AG08396 (cell line): ENCODE measurements at regions not wholly inside any gene's neighbourhood (a gene's known extent, or its start where the extent isn't known, plus 50 kb on each side); places are given as distances from the start of the nearest gene placed in this dataset.

Experiments
- DNase-seq: peaks from one replicate; pipeline ENCODE4 v3.0.0; 2012; ENCODE audit warnings: low spot score, mixed read lengths

DNA sequence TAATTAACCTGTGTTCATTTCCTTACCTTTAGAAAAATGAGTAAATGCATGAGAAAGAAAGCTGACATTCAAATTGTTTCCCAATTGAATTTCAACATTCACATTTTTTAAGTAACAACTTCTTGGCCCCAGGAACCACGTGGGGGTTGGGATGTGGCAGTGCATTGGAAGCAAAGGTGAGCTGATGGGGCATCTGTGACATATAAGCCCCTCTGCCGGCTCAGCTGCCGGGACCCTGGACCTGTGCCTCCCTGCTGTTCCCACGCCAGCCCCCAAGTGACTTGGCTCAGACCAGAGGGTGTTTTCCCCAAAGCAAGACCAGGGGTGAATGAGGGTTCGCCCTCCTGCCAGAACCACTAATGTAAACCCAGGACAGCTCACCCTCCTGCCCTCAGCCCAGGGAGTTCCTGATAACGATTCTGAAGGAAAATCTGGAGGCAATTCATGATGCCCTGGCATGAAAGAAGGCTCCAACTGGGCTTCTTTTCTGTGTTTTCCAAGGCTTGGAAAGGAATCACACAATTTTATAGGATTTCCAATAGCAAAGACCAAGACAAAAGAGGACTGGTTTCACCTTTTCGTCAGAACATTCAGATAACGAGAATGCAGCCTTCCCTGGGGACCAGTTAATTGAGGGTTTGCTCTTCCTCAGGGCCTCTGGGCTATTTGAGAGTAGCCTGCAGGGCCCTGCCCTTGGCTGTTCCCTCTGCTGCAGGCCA is 193.2 kb upstream of the TWIST2 start:
- no peak for DNase-seq

DNA sequence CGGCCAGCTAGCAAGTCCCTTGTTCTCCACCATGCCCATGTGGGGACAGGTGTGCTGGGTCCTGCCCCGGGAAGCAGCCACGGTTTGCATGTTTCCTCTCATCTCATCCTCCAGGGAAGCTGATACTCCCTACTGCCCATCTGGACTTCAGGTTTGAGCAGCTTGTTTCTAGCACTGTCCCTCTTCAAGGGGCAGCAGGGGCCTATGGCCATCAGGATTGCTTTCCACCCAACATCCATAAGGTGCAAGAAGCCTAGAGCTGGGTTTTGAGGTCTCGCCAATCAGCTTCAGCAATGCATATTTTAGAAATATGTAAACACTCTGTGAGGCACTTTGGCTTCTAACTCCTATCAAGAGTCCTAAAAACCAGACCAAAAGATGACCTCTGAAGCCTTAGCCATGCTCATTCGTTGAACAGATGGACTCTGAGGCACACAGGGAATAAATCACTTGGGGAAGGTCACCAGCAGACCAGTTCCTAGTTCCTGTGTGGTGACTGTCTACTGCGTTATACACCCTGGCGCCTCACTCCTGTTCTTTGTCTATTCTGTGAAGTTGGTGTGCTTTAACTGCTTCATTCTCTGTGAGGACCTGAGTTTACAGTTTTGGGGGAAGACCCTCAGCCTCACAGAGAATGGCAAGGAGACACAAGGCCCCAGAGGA is 192.6 kb upstream of the TWIST2 start:
- DNase-seq, result no peak

DNA sequence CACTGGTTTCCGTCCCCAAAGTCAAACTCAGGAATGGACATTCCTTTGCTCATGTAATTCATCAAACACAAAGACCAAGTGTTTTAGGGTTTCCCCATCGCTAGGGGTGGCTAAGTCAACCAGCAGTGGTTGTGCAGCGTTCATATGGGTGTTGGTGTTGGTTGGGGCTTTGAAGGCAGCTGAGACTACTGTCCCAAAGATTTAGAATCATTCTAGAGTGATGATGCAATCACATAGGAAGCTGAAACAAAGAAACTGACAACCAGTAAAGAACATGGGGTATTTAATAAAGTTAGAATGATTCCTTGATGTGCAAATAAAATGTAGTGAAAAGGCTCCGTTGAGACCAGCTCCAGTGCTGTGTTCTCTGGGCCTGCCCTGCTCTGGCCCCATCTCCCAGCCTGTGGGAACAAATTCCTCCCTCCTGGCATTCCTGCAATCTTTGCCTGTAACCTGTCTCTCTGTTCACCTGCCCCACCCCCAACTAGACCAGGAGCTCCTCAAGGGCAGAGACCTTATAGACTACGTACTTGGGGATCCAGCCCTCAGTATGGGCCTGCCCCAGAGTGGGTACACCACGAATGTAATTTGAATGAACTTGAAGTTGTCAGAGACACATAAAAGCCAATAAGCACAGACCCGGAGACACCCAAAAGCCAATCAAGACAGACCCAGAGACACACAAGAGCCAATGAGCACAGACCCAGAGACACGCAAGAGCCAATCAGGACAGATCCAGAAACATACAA is 191.7 kb upstream of the TWIST2 start:
- DNase-seq, result no peak

- no peak for DNase-seq
Measured at GRCh38 chr2:238657132-238658053, 190.5 kb upstream of the TWIST2 start.

DNA sequence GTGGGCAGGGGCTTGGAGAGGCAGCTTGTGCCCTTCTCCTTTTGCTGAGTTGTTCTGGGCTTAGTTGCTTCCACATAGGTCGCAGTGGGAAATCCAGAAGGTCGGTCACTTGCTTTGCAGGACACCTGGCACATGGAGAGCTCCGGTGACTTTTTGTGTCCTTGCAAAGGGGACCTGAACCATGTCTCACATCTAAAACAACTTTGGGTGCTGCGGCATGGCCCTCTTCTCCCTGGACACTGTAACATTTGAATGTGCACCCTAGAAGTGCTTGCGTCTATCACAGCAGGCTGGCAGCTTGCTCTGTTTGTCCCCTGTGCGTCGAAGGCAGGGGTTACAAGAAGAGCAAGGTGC is 189.9 kb upstream of the TWIST2 start:
- DNase-seq, result no peak

GRCh38 chr2:238658820-238659219 is 189.1 kb upstream of the TWIST2 start:
- DNase-seq, result no peak

GRCh38 chr2:238659231-238659630 is 188.7 kb upstream of the TWIST2 start:
- DNase-seq, result no peak

DNA sequence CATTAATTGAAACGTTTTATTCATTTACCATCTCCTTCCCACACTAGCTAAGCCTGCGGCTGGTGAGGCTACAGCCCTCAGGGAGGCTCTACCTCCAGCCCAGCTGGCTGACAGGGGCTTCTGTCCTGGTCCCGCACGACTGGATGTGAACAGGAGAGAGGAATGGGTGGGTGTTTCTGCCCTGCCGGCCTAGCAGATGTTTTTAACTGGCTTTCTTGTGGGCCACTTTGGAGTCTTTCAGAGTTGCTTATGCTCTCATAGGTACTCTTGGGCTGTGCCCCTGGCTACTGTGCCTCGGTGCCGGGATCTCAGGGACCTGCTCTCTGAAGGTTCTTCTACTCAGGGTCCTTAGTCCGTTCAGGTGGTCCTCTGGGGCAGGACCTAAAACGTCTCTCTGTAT is 184.3 kb upstream of the TWIST2 start:
- no peak for DNase-seq

- DNase-seq, result no peak
Measured at GRCh38 chr2:238665919-238666318, 182.0 kb upstream of the TWIST2 start.

DNA sequence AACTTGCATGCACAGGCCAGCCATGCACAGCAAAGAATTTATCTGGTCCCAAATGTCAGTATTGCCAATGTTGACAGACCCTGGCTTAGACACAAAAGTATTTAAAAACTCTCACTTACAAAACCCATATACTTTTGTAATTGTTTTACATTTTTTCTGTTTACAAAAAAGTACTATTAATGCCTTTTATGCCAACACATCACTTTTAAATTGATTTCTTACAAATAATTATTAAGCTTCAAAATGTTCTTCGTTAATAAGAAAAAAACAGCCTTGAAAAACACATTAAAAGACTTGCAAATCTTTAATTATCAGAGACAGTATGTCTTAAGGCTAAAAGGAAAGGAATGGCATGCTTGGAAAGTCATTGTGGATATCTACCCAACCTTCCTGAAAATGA is 181.3 kb upstream of the TWIST2 start:
- DNase-seq, result no peak

DNA sequence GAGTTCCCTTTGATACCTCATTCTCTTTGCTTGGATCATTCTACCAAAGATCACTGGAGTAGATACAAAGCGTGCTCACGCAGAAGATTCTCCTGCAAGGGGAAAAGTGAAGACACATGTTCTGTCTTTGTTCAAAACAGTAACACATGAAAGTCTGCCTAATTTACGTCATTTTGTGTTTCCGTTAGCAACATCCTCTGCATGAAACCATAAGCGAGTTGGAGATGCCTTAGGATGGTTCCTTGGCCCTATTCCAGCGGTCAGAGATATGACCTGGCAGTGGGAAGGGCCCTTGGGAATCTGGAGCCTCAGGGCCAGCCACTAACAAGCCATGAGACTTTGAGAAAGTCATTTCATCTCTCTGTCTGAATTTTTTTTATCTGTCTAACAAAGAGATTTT is 180.9 kb upstream of the TWIST2 start:
- no peak for DNase-seq

DNA sequence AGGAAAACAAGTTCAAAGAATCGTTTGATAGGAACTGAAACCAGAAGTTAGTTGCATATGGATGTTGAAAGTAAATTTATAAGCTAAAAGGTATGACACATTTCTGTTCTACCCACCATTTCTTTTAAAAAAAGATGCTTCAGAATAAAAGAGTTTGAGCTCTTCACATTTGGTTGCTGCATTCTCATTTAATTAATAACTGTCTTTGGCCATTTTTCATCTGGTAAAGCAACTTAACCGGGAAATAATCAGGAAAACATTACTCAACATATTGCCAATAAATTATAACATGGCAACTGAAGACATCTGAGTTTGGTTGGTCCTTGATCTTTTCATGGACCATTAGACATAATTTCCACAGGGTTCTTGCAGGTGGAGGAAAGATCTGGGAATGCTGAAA is 180.2 kb upstream of the TWIST2 start:
- DNase-seq, result no peak

DNA sequence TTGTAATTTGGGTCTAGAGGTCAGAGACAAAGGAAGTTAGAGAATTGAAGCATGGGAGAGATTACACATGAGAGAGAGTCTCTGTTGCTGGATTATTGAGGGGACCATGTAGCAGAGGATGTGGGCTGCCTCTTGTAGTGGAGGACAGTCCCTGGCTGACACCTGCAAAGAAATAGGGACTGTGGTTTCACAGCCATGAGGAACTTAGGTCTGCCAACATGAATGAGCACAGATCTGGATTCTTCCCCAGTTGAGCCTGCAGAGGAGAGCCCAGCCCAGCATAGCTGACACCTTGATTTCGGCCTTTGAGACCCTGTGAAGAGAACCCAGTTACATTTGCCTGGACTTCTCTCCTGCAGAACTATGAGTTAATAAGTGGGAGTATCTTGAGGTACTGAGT is 179.5 kb upstream of the TWIST2 start:
- no peak for DNase-seq

DNA sequence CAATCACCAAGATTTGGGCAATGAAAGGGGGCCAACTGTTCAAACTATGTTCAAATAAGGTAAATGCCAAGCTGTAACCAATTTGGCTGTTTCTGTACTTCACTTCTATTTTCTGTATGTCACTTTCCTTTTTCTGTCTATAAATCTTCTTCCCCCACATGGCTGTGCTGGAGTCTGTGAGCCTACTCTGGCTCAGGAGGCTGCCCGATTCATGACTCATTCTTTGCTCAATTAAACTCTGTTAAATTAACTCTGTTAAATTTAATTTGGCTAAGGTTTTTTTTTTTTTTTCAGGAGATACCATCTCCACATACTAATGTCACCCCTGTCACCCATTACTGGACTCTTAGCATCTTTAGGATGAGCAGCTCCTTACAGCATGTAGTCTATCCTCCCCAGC is 178.8 kb upstream of the TWIST2 start:
- no peak for DNase-seq

- no peak for DNase-seq
Measured at GRCh38 chr2:238669581-238670080, 178.3 kb upstream of the TWIST2 start.

GRCh38 chr2:238670111-238670585 is 177.7 kb upstream of the TWIST2 start:
- DNase-seq, result no peak

DNA sequence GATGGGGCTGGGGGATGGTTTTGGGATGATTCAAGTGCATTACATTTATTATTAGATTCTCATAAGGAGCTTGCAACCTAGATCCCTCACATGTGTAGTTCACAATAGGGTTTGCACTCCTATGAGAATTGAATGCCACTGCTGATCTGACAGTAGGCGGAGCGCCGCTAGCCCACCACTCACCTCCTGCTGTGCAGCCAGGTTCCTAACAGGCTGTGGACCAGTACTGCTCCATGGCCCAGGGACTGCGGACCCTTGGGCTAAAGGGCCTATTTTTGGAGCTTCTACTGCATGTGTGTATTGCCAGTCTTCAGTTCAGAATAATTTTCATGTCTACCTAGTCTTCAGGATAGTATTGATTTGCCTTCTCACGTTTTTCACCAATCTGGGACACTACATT is 165.3 kb upstream of the TWIST2 start:
- no peak for DNase-seq

- DNase-seq, result peak; percentile 91
Measured at GRCh38 chr2:238684362-238685326, 163.2 kb upstream of the TWIST2 start.

DNA sequence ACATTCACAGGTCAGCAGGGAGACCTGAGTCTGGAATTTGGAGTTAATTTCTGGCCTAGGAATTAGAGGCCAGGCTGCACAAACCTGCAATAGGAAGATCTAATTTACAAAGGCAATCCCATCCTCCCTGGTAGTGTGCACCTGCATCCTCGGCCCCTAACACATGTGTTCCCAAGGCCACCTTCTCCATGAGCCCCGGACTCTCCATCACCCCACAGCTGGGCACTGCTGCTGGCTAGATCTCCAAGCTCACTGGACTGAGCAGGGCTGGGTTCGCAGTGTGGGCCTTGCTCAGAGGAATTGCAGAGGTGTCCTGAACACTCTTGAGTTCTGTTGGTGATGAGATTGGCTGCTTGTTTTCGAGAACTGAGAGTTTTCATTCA is 162.6 kb upstream of the TWIST2 start:
- DNase-seq, result no peak

- no peak for DNase-seq
Measured at GRCh38 chr2:238685713-238686112, 162.2 kb upstream of the TWIST2 start.

- no peak for DNase-seq
Measured at GRCh38 chr2:238686223-238686622, 161.7 kb upstream of the TWIST2 start.
